NCI-H2196 (cell line): ENCODE measurements at regions not wholly inside any gene's neighbourhood (a gene's known extent, or its start where the extent isn't known, plus 50 kb on each side); places are given as distances from the start of the nearest gene placed in this dataset.

ENCODE experiments used
- DNase-seq: peaks from one replicate; lab custom pipeline; 2025; ENCODE audit not compliant: unreplicated experiment; lab: John Stamatoyannopoulos, UW

DNA sequence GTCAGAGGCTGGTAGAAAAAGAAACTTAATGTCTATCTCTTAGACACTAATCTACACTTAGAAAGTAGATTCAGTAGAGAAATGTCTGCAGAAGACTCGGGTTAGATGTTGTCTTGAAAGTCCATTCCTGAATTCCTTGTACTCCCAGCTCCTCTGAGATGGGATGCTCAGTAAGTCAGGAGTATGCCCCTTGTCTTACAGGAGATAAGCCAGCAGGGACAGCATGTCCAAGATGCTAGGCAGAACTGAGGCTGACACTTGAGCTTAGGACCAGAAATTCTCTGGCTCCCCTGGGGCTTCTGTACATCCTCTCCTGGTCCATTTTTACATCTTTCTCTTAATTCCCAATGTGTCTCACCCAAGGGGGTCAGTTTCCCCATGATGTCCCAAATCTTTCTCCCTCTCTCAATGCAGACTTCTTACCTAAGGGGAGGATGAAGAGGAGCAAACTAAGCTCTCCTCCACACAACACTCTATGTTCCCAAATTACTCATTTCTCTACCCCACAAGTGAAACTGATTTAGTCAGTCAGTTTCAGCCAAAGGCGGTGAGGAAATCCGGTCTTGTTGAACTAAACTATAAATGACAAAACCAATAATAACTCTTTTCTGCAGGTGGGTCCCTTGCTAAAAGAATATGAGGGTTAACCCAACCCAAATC is 558.2 kb upstream of the DIPK2B start:
- DNase-seq = no peak

DNA sequence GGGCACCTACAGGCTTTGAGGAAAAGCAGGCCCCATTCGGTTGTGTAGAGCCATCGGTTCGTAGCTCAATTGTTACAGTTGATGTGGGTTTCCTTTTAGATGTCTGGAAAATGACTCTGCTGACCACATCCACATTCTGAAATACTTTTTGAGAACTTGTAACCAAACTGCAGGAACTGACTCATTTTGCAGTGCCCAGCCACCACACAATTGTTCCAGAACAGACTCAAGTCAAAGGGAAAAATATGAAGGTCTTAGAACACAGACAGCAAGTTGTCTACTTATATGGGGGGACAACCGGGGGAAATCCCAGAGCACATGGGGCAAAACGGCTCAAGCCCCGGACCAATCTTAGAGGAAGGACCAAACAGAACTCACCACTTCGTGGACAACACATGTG is 557.6 kb upstream of the DIPK2B start:
- no peak for DNase-seq

DNA sequence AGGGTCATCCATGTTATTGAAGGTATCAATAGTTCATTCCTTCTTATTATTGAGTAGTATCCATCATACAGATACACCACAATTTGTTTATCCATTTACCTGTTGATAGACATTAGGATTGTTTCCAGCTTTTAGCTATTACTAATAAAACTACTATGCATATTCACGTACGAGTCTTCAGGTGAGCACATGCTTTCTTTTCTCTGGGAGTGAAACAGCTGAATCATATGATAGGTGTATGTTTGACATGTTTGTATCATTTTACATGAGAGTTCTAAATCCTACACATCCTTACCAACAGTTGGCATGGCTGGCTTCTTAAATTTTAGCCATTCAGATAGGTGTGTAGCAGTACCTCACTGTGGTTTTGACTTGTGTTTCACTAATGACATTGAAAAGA is 556.6 kb upstream of the DIPK2B start:
- DNase-seq = no peak

DNA sequence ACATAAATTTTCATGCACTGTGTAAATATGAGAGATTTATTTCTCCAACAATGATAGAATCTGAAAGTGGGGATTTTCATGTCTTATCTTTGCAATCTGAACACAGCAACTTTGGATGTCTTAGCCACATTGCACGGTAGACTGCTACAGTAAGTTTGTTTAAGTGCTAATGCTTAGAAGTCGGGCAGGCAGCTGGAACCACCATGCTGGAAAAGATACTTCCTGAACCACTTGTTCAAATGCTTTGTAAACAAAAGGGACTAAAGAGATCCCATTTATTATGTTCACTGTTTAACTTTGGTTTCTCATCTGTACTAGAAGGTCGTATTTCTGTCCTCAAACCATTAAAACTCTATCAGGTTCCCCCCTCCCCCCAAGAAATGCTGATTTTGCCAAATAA is 555.9 kb upstream of the DIPK2B start:
- DNase-seq = peak; percentile 53

DNA sequence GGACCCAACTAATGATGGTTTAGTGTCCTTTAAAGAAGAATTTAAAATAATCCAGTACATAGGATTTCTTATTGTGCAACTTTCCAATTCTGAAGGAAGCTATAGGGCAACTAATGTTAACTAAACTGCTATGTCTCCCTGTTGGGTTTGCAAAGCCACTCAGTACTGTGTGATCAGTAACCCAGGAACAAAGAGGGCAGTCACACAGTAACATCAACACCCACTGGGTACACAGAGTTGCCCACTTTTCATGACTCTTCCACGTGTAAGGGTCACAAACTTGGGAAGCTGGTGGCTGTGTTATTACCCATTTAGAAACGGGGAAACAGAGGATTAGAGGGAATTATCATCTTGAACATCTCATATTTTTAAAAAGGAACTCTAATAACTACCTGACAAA is 555.0 kb upstream of the DIPK2B start:
- DNase-seq = no peak

DNA sequence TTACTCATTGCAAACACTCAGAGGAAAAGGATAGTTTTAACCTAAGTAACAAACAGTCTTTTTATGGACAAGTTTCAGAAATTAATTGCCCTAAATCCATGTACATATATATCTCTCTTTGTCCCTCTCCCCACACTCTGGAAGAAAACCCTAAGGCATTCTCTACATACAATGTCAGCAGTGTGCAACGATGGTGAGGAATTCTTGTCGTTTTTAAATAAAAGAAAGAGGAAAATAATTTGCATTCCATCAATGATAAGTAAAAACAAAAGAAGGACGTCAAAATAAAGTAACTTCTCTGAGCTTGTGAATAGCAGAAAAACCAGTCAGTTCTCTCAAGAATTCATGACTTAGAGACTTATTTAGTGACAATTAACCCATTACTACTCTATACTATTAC is 550.5 kb upstream of the DIPK2B start:
- DNase-seq = no peak

DNA sequence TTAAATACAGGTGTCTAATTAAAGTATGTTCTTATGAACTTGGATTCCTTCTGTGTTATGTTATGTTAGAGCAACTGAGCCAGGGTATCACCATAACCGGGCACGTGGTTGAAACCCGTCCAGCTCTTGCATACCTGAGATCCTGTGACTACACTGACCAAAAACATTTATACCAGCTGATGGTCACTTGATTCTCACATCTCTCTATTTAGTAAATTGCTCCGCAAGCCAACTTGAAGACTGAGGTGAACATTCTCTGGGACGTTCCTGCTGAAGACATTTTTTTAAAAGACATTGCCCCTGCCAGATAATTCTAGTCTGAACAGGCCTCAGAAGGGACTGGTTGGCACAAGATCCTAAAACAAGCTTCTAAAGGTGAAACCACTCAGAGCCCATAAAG is 550.0 kb upstream of the DIPK2B start:
- DNase-seq = no peak

DNA sequence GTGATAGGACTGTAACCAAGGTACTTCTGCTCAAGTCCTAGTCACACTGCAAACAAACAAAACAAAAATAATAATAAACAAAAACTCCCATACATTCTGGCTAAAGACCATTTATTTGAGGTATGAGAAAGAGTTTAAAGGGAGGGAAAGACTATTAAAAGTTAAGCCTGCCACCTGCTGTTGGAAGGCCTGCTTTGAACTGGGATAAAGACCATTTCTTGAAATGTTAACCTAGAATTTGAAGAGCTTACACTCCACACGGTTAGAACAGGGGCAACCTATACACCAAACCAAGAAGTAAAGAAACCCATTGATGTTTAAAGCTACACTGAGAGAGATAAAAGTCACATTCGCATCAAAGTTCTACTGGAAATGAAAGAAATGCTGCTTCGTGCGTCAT is 548.7 kb upstream of the DIPK2B start:
- no peak for DNase-seq

DNA sequence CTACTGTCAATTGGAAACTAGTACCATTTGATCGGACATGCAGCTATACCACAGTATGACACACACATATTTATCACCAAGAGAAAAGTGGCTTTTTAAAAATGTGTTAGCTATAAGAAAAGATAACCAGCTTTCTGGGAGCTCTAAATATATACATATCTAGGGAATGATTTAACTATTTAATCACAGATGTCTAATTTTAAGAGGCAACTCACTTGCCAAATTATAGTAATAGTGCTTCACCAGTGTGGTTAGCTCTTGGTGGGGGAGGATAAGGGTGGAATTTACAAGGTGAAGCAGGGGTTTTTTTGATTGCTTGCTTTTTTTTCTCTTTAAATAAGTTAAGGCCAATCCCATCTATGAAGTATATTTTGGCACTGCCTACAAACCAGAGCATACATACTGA is 547.7 kb upstream of the DIPK2B start:
- DNase-seq = no peak

DNA sequence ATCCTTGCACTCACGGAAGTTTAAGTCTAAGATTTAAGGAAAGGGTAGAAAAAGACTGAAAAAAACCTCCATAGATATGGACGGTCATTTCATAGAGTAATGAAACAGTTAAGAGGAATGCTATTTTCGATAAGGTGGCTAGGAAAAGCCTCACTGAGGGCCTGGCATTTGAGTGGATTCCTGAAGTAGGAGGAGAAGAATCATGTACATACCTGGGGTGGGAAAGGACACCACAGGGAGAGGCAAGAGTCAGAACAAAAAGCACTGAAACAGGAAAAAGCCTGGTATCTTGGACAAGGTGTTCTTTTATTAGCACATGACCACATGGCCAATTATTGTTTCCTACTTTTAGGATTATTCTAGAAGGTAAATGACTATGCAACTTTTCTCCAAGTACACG is 547.2 kb upstream of the DIPK2B start:
- no peak for DNase-seq

DNA sequence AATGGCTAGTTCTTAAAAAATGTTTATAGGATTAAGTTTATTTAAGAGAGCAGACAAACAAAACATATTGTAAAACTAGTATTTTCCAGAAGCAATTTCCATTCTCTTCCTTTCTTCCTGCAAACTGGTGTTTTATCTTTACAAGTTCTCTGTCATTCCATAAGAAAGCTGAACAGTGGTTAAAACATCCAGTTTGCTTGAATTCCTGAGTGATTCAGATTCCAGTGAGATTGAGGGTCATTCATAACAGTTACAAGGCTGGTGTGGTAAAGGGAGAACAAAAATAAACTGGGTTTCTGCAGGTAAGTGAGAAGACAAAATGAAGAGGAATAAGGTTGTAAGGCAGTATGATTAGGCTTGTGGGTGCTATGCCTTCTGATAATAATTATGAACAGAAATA is 544.8 kb upstream of the DIPK2B start:
- no peak for DNase-seq

DNA sequence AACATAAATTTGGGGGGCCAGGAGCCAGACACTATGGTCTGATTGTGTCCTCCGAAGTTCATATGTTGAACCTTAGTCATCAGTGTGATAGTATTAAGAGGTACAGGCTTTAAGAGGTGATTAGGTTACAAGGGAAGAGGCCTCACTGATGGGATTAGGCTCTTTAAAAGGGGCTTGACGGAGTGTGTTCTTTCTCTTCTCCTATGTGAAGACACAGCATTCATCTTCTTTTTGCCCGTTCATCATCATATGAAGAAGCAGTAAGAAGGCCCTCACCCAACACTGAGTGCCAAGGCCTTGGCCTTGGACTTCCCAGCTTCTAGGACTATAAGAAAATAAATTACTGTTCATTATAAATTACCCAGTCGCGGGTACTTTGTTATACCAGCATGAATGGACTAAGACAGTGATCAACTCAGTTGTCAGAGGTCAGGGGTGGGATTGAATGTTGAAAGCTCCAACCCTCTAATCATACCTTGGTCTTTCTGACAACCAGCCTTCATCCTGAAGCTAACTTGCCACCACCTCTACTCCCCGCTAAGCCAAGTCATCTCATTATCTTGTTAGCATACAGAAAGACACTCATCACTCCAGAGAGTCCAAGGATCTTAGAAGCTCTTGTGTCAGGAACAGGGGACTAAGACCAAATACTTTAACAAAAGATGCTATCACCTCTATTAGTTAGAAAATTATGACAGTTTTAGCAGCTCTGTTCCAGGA is 543.4 kb upstream of the DIPK2B start:
- no peak for DNase-seq

DNA sequence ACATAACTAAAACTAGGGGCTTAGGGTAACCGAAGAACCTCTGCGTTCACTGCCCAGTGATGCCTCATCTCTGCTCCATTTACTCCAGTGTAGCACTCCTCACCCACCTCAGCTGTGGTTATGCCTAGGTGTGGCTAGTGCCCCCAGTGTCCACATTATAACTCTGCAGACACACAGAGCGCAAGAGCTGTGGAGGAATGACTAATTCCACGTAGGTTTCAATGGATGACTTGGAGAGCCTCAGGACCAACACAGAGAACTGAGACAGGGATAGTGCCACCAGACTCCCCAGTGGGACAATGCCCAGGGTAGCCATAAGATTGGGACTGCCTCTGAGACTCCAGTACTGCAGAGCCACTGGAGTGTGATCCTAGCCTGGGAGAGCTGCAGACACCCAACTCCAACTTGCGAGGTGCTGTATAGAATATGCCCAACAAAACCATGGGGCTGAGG is 542.4 kb upstream of the DIPK2B start:
- no peak for DNase-seq

DNA sequence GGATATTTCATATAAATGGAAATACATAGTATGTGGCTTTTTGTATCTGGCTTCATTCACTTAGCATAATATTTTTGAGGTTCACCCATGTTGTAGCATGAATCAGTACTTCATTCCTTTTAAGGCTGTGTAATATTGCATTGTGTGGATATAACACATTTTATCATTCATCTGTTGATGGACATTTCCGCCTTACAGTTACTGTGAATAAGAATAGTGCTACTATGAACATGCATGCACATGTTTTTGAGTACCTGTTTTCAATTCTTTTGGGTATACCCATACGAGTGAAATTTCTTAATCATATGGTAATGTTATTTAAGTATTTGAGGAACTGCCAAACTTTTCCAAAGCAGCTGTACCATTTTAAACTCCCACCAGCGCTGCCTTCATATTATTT is 539.6 kb upstream of the DIPK2B start:
- DNase-seq = no peak

DNA sequence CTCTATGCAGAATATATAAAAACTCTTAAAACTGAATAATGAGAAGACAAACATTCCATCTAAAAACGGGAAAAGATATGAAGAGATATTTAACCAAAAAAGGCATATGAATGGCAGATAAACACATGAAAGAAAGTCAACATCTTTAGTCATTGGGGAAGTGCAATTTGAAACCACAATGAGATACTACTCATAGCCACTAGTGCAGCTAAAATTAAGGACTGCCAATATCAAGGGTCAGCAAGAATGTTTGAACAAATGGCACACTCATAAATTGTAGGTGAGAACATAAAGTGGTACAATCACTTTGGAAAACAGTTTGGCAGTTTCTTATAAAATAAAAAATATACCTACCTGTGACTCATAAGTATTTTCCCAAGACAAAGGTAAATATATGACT is 534.9 kb upstream of the DIPK2B start:
- no peak for DNase-seq

DNA sequence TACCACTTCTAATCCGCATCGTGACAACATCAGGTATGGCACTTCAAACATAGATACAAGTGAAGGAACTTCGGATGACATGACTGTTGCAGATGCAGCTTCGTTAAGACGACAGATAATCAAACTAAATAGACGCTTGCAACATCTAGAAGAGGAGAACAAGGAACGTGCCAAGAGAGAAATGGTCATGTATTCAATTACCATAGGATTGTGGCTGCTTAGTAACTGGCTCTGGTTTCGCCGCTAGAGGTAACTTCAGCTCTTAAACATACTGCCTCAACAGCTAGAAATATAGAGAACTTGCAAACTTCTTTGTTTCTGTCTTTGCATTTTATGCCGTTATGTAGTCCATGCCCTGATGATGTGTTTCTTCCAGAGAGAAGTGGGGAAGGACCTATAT is 530.8 kb upstream of the DIPK2B start:
- DNase-seq = no peak

DNA sequence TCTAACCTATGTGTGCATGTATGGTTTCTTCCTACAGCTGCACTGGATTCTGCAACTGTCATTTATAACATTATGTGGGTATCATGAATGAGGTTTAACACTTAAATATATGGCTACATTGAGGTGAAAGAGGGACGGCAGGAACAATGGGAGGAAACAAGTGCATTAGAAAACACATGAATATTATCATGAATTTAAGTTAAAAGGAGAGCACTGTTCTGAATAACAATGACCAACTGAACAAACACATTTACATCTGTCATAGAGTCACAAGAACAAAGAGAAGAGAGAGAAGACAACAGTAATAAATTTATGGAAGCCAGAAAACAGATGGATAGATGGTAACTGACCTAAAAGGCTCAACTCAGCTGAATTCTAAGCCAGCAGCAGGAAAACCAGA is 527.1 kb upstream of the DIPK2B start:
- DNase-seq = no peak

DNA sequence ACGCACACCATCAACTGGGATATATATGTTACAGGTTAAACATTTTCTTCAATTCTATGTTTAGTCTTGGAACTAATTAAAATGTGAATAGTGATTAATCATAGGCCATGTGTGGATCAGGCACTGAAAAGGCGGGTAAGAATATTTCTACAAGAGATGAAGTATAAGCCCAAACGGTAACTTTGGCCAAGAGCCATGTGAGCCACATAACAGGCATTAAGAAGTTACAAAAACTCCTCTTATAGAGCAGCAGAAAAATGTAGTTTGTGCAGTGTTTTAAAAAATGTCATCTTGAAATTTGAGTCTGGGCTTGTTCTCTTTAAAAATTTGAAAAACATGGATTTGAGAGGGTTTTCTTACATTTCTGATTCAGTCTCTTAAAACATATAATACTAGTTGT is 521.8 kb upstream of the DIPK2B start:
- no peak for DNase-seq

DNA sequence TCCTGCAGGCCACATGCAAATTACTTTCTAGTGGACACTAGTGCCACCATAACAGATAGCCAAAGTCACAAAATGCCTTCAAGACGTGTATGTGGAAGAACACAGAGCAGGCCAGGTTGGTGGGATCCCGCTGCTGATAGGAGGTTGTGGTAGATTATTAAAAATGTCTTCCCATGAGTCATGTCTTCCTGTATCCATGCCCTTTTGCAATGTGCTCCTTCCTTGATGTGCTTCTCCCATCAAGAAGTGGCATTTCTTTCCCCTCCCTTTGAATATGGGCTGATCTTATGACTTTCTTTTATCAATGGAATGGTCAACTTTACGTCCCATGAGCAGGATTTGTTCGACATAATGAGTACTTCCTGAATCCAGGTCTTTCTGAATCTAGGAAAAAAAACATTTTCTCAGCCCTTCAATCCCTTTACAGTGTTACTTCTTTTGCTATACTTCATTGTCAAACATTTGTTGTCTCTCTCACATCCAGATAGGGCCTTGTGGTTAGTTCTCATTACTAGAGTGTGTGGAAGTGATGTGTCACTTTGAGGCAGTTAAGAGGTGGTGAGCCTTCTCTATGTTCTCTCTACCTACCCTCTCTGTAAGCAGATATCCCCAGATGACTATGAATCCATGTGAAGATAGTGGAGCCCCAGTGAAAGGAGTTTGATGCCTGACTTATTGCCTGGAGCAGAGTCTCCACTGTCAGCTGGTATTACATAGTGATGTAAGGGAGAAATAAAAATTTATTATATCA is 519.2 kb upstream of the DIPK2B start:
- no peak for DNase-seq

DNA sequence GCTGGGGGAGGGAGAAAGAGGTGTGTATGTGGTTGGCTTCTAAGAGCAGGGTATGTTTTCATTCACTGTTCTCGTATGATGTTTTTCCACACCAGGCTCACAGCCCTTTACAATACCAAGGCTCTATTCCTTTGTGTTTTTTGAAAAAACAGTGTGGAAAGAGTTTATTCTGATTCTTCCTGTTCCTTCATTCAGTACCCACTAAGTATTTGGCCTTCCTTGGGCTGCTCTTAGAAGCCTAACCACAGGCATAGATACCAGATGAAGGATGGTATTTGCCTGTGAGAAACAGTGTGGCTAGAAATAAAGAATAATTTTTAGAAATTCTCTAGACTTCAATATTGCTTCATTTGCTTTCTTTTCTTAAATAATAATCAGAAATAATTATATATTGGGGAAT is 518.0 kb upstream of the DIPK2B start:
- no peak for DNase-seq

DNA sequence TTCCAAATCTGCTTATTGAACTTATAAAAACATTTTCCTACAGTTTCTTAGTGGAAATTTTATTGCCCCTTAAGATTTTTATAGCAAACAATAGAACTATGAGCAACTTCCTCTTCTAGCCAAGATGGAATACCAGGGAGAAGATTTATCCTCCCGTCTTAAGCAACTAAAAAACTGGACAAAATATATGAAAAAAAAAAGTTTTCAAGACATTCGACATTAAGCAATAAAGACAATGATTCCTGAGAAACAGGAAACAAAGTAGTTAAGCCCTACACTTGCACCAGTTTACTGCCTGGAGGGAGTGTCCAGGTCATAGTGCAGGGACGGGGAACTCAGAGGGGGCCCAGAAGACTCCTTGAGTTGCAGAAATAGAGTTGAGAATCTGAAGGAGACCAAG is 516.1 kb upstream of the DIPK2B start:
- no peak for DNase-seq

DNA sequence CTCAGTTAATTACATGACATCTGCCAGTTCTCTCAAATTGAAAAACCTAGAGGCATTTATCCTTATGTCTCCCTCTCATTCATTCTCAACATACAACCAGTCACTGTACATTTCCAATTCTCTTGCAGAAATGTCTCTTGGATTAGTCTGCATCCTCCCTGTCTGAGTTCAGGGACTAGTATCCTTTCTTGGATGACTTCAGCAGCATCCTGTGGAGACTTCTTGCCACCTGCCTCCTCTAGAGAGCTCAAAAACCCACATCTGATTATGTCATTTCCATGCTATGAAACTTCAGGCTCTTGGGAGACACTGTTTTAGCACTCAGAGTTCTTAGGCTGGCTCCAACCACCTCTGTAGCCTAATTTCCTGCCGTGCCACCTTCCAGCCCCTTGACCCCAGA is 515.1 kb upstream of the DIPK2B start:
- no peak for DNase-seq
